GM12878 (cell line): ENCODE measurements at regions not wholly inside any gene's neighbourhood (a gene's known extent, or its start where the extent isn't known, plus 50 kb on each side); places are given as distances from the start of the nearest gene placed in this dataset.

Experiments
- MXI1 ChIP-seq: fragments of 150-350 bp; IDR thresholded peaks from 2 replicates; pipeline ENCODE4 v1.6.1; 2011; ENCODE audit warnings: low read depth, mild to moderate bottlenecking, inconsistent platforms, low read length, improper control_type of control experiment
- MYB ChIP-seq: fragments of 150-350 bp; IDR thresholded peaks from 2 replicates; pipeline ENCODE4 v1.6.1; 2014; ENCODE audit warnings: mild to moderate bottlenecking, low read depth, low read length, borderline replicate concordance
- ZBTB4 ChIP-seq: fragments of 450-650 bp; formaldehyde crosslinking; IDR thresholded peaks from 2 replicates; pipeline ENCODE4 v1.4.0; 2022; ENCODE audit warnings: mild to moderate bottlenecking, moderate library complexity
- ZNF274 ChIP-seq: IDR thresholded peaks from one replicate; pipeline ENCODE4 v1.8.0; 2011; ENCODE audit not compliant: insufficient read length, insufficient read depth
- TF ChIP-seq, protein P1 (sequence below): fragments of 450-650 bp; formaldehyde crosslinking; IDR thresholded peaks from 2 replicates; pipeline ENCODE4 v1.5.0; 2022; ENCODE audit warnings: mild to moderate bottlenecking, missing genetic modification characterization

GRCh38 chr15:77853008-77853328, 220.3 kb upstream of the LINGO1 start (continued):
- TF ChIP-seq, protein P1, sequence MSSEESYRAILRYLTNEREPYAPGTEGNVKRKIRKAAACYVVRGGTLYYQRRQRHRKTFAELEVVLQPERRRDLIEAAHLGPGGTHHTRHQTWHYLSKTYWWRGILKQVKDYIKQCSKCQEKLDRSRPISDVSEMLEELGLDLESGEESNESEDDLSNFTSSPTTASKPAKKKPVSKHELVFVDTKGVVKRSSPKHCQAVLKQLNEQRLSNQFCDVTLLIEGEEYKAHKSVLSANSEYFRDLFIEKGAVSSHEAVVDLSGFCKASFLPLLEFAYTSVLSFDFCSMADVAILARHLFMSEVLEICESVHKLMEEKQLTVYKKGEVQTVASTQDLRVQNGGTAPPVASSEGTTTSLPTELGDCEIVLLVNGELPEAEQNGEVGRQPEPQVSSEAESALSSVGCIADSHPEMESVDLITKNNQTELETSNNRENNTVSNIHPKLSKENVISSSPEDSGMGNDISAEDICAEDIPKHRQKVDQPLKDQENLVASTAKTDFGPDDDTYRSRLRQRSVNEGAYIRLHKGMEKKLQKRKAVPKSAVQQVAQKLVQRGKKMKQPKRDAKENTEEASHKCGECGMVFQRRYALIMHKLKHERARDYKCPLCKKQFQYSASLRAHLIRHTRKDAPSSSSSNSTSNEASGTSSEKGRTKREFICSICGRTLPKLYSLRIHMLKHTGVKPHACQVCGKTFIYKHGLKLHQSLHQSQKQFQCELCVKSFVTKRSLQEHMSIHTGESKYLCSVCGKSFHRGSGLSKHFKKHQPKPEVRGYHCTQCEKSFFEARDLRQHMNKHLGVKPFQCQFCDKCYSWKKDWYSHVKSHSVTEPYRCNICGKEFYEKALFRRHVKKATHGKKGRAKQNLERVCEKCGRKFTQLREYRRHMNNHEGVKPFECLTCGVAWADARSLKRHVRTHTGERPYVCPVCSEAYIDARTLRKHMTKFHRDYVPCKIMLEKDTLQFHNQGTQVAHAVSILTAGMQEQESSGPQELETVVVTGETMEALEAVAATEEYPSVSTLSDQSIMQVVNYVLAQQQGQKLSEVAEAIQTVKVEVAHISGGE (CRISPR knock-in tag): no peak
- no peak for TF ChIP-seq MXI1
- no peak for TF ChIP-seq MYB
- TF ChIP-seq ZNF274: no peak
- no peak for TF ChIP-seq ZBTB4 (CRISPR knock-in tag)
